GM23338 (cell line): ENCODE measurements at regions not wholly inside any gene's neighbourhood (a gene's known extent, or its start where the extent isn't known, plus 50 kb on each side); places are given as distances from the start of the nearest gene placed in this dataset.

Experiments
- ATAC-seq: fragments of 200-7000 bp; cut with Tn5 transposase; 3 replicates; pipeline ENCODE4 v1.9.1; 2020
- DNase-seq: peaks from one replicate; pipeline ENCODE4 v3.0.0-alpha.2; 2015; ENCODE audit warnings: low spot score
- H2AFZ ChIP-seq: fragments of 200-600 bp; sonication (generic); 2 replicates; pipeline ENCODE4 v1.8.0; 2016; ENCODE audit warnings: antibody characterized with exemption, mild to moderate bottlenecking, moderate library complexity
- H3F3A ChIP-seq: fragments of 200-600 bp; sonication (generic); replicated peaks from 2 replicates; pipeline ENCODE4 v1.8.0; 2017; ENCODE audit warnings: antibody characterized with exemption, mixed run types, low read depth
- H3K27ac ChIP-seq: fragments of 200-600 bp; sonication (generic); 2 replicates; pipeline ENCODE4 v1.6.1; 2016; ENCODE audit warnings: low read depth
- H3K27me3 ChIP-seq: fragments of 200-600 bp; sonication (generic); 2 replicates; pipeline ENCODE4 v1.8.0; 2016; ENCODE audit warnings: mild to moderate bottlenecking, mixed run types, moderate library complexity; ENCODE audit not compliant: insufficient read depth
- H3K36me3 ChIP-seq: fragments of 200-600 bp; sonication (generic); 2 replicates; pipeline ENCODE4 v1.8.0; 2016; ENCODE audit warnings: mild to moderate bottlenecking; ENCODE audit not compliant: insufficient read depth
- H3K4me1 ChIP-seq: fragments of 200-600 bp; sonication (generic); 2 replicates; pipeline ENCODE4 v1.8.0; 2016; ENCODE audit warnings: mild to moderate bottlenecking, moderate library complexity; ENCODE audit not compliant: insufficient read depth
- H3K4me2 ChIP-seq: fragments of 200-600 bp; sonication (generic); 2 replicates; pipeline ENCODE4 v1.7.1; 2017; ENCODE audit warnings: mixed run types
- H3K4me3 ChIP-seq: fragments of 200-600 bp; sonication (generic); 2 replicates; pipeline ENCODE4 v1.6.1; 2016; ENCODE audit warnings: mixed run types
- H3K79me2 ChIP-seq: fragments of 200-600 bp; sonication (generic); replicated peaks from 2 replicates; pipeline ENCODE4 v1.8.0; 2017; ENCODE audit warnings: mild to moderate bottlenecking; ENCODE audit not compliant: insufficient read depth
- H3K9me2 ChIP-seq: fragments of 200-600 bp; sonication (generic); 2 replicates; pipeline ENCODE4 v1.8.0; 2017; ENCODE audit not compliant: insufficient read depth
- H4K20me1 ChIP-seq: fragments of 200-600 bp; sonication (generic); replicated peaks from 2 replicates; pipeline ENCODE4 v1.8.0; 2017; ENCODE audit warnings: mild to moderate bottlenecking; ENCODE audit not compliant: insufficient read depth
- H3K27ac Mint-ChIP-seq: 2 replicates; pipeline ENCODE4 v1.8.0; 2020; ENCODE audit warnings: inconsistent platforms, mild to moderate bottlenecking, moderate library complexity, mixed read lengths
- H3K27me3 Mint-ChIP-seq: 3 replicates; pipeline ENCODE4 v1.8.0; 2022; ENCODE audit warnings: low read depth, mild to moderate bottlenecking, moderate library complexity, mixed read lengths, inconsistent platforms; ENCODE audit not compliant: insufficient read depth, poor library complexity
- H3K36me3 Mint-ChIP-seq: 3 replicates; pipeline ENCODE4 v1.8.0; 2021; ENCODE audit warnings: low read depth, mild to moderate bottlenecking, inconsistent platforms, moderate library complexity, mixed read lengths
- H3K4me1 Mint-ChIP-seq: 3 replicates; pipeline ENCODE4 v1.8.0; 2020; ENCODE audit warnings: mild to moderate bottlenecking, inconsistent platforms, mixed read lengths
- H3K4me3 Mint-ChIP-seq: 3 replicates; pipeline ENCODE4 v1.8.0; 2021; ENCODE audit warnings: moderate library complexity, mild to moderate bottlenecking, inconsistent platforms, mixed read lengths
- H3K9me3 Mint-ChIP-seq: 3 replicates; pipeline ENCODE4 v1.8.0; 2020; ENCODE audit warnings: moderate library complexity, mild to moderate bottlenecking, inconsistent platforms, mixed read lengths
- CTCF ChIP-seq, 2 experiments: fragments of 200-600 bp in 1 of 2; sonication (generic) in 1 of 2; conservative IDR thresholded peaks; 2 replicates each; pipeline versions ENCODE4 v1.5.1 to v1.6.1; 2016 to 2017; ENCODE audit warnings: antibody characterized with exemption in 2 of 2, low read depth in 2 of 2, mild to moderate bottlenecking in 2 of 2, moderate library complexity in 1 of 2
- EZH2phosphoT487 ChIP-seq: fragments of 200-600 bp; sonication (generic); IDR thresholded peaks from one replicate; pipeline ENCODE4 v1.8.1; 2018; ENCODE audit warnings: antibody characterized with exemption; ENCODE audit not compliant: unreplicated experiment
- JUNB ChIP-seq: IDR thresholded peaks from one replicate; pipeline ENCODE4 v1.6.1; 2016; ENCODE audit warnings: antibody characterized with exemption; ENCODE audit not compliant: unreplicated experiment
- NANOG ChIP-seq: IDR thresholded peaks from 2 replicates; pipeline ENCODE4 v1.6.1; 2016; ENCODE audit warnings: antibody characterized with exemption, borderline replicate concordance
- REST ChIP-seq: IDR thresholded peaks from one replicate; pipeline ENCODE4 v1.6.1; 2018; ENCODE audit warnings: antibody characterized with exemption; ENCODE audit not compliant: unreplicated experiment
- STAT1 ChIP-seq: IDR thresholded peaks from one replicate; pipeline ENCODE4 v1.6.1; 2016; ENCODE audit warnings: antibody characterized with exemption; ENCODE audit not compliant: unreplicated experiment
- ZNF114 ChIP-seq: fragments of 250-450 bp; sonication (Bioruptor Pico); IDR thresholded peaks from 2 replicates; pipeline ENCODE4 v1.5.0; 2020; ENCODE audit warnings: mild to moderate bottlenecking, moderate library complexity
- ZNF331 ChIP-seq: fragments of 250-450 bp; sonication (Bioruptor Pico); IDR thresholded peaks from 2 replicates; pipeline ENCODE4 v1.5.0; 2020; ENCODE audit warnings: low read depth, mild to moderate bottlenecking, moderate library complexity
- TF ChIP-seq, protein P1 (sequence below): fragments of 250-450 bp; sonication (Bioruptor Pico); IDR thresholded peaks from 2 replicates; pipeline ENCODE4 v1.5.0; 2020; ENCODE audit warnings: mild to moderate bottlenecking, moderate library complexity

DNA sequence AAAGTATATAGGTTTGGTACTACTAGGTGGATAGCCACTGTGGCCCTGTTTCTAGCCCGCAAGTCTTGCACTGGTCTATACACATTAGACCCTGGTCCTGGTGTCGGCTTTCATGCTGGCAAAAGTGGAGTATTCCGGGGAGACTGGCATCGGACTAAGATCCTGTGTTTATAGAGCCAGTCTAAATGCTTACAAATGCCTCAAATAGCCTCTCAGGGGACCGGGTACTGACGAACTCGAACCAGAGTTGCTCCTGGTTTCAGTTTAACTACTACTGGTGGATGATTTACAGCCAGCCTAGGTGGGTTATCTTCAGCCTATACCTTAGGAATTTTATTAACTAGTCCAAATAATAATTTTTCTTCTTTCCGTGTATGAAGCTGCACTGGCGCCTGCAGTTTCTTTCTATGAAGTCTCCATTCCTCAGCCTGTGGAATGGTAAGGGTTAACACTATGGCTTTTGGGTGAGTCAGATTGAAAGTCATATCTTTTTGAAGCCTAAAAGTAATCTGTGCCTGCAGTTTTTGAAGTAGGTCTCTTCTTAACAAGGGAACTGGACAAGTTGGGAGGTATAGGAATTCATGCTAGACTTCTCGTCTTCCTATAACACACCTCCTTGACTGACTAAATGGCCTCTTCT lies 51.3 kb downstream of the OR10H4 start:
- no peaks in the 10 kb centered on the region for H3K4me1 ChIP-seq
- Mint-ChIP-seq H3K27ac (no peak overlapping the region), H3K4me3 (no peak overlapping the region), H3K4me1 (no peaks in the 10 kb centered on the region), H3K9me3 (peaks cover 100% of the 10 kb centered on the region), H3K36me3 (peaks cover 30% of the 10 kb centered on the region), H3K27me3 (peaks cover 8% of the 10 kb centered on the region)
- no peak overlapping the region for H3K4me2 ChIP-seq
- no peaks in the 10 kb centered on the region for H3F3A ChIP-seq
- H3K79me2 ChIP-seq = no peaks in the 10 kb centered on the region
- H3K27me3 ChIP-seq = no peaks in the 10 kb centered on the region
- no peaks in the 10 kb centered on the region for H4K20me1 ChIP-seq
- DNase-seq (no peak), ATAC-seq (no peak)
- no peak for TF ChIP-seq NANOG
- TF ChIP-seq ZNF114 (CRISPR knock-in tag) = no peak
- no peak for TF ChIP-seq JUNB
- no peak for TF ChIP-seq STAT1
- TF ChIP-seq CTCF (conservative IDR thresholded peaks at IDR 0.05; ENCODE audit: low read depth in 2 of 2) = no peak
- no peak for TF ChIP-seq REST
- TF ChIP-seq, protein P1, sequence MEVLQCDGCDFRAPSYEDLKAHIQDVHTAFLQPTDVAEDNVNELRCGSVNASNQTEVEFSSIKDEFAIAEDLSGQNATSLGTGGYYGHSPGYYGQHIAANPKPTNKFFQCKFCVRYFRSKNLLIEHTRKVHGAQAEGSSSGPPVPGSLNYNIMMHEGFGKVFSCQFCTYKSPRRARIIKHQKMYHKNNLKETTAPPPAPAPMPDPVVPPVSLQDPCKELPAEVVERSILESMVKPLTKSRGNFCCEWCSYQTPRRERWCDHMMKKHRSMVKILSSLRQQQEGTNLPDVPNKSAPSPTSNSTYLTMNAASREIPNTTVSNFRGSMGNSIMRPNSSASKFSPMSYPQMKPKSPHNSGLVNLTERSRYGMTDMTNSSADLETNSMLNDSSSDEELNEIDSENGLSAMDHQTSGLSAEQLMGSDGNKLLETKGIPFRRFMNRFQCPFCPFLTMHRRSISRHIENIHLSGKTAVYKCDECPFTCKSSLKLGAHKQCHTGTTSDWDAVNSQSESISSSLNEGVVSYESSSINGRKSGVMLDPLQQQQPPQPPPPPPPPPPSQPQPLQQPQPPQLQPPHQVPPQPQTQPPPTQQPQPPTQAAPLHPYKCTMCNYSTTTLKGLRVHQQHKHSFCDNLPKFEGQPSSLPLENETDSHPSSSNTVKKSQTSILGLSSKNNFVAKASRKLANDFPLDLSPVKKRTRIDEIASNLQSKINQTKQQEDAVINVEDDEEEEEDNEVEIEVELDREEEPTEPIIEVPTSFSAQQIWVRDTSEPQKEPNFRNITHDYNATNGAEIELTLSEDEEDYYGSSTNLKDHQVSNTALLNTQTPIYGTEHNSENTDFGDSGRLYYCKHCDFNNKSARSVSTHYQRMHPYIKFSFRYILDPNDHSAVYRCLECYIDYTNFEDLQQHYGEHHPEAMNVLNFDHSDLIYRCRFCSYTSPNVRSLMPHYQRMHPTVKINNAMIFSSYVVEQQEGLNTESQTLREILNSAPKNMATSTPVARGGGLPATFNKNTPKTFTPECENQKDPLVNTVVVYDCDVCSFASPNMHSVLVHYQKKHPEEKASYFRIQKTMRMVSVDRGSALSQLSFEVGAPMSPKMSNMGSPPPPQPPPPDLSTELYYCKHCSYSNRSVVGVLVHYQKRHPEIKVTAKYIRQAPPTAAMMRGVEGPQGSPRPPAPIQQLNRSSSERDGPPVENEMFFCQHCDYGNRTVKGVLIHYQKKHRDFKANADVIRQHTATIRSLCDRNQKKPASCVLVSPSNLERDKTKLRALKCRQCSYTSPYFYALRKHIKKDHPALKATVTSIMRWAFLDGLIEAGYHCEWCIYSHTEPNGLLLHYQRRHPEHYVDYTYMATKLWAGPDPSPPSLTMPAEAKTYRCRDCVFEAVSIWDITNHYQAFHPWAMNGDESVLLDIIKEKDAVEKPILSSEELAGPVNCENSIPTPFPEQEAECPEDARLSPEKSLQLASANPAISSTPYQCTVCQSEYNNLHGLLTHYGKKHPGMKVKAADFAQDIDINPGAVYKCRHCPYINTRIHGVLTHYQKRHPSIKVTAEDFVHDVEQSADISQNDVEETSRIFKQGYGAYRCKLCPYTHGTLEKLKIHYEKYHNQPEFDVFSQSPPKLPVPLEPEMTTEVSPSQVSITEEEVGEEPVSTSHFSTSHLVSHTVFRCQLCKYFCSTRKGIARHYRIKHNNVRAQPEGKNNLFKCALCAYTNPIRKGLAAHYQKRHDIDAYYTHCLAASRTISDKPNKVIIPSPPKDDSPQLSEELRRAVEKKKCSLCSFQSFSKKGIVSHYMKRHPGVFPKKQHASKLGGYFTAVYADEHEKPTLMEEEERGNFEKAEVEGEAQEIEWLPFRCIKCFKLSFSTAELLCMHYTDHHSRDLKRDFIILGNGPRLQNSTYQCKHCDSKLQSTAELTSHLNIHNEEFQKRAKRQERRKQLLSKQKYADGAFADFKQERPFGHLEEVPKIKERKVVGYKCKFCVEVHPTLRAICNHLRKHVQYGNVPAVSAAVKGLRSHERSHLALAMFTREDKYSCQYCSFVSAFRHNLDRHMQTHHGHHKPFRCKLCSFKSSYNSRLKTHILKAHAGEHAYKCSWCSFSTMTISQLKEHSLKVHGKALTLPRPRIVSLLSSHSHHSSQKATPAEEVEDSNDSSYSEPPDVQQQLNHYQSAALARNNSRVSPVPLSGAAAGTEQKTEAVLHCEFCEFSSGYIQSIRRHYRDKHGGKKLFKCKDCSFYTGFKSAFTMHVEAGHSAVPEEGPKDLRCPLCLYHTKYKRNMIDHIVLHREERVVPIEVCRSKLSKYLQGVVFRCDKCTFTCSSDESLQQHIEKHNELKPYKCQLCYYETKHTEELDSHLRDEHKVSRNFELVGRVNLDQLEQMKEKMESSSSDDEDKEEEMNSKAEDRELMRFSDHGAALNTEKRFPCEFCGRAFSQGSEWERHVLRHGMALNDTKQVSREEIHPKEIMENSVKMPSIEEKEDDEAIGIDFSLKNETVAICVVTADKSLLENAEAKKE (CRISPR knock-in tag) = no peak
- TF ChIP-seq EZH2phosphoT487 = no peak
- no peak for TF ChIP-seq ZNF331 (CRISPR knock-in tag)
- no peak overlapping the region for H3K27ac ChIP-seq
- H2AFZ ChIP-seq = no peak overlapping the region
- H3K4me3 ChIP-seq = no peak overlapping the region; the same call in 1 of the 2 replicates
- 0 out of 2 replicates have a peak, but pooled peaks cover 3% of the 10 kb centered on the region for H3K36me3 ChIP-seq
- H3K9me2 ChIP-seq = no peaks in the 10 kb centered on the region
